ENCODE measurements at regions not wholly inside any gene's neighbourhood (a gene's known extent, or its start where the extent isn't known, plus 50 kb on each side); places are given as distances from the start of the nearest gene placed in this dataset.

GRCh38 chr14:35196571-35196970, 74.2 kb downstream of the PRORP start:
- TF ChIP-seq, protein P1, sequence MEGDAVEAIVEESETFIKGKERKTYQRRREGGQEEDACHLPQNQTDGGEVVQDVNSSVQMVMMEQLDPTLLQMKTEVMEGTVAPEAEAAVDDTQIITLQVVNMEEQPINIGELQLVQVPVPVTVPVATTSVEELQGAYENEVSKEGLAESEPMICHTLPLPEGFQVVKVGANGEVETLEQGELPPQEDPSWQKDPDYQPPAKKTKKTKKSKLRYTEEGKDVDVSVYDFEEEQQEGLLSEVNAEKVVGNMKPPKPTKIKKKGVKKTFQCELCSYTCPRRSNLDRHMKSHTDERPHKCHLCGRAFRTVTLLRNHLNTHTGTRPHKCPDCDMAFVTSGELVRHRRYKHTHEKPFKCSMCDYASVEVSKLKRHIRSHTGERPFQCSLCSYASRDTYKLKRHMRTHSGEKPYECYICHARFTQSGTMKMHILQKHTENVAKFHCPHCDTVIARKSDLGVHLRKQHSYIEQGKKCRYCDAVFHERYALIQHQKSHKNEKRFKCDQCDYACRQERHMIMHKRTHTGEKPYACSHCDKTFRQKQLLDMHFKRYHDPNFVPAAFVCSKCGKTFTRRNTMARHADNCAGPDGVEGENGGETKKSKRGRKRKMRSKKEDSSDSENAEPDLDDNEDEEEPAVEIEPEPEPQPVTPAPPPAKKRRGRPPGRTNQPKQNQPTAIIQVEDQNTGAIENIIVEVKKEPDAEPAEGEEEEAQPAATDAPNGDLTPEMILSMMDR (IDR thresholded peaks at IDR 0.05), result no peak
- TF ChIP-seq ZFX (IDR thresholded peaks at IDR 0.05; ENCODE audit: borderline replicate concordance), result no peak
